ENCODE measurements at regions not wholly inside any gene's neighbourhood (a gene's known extent, or its start where the extent isn't known, plus 50 kb on each side); places are given as distances from the start of the nearest gene placed in this dataset.

DNA sequence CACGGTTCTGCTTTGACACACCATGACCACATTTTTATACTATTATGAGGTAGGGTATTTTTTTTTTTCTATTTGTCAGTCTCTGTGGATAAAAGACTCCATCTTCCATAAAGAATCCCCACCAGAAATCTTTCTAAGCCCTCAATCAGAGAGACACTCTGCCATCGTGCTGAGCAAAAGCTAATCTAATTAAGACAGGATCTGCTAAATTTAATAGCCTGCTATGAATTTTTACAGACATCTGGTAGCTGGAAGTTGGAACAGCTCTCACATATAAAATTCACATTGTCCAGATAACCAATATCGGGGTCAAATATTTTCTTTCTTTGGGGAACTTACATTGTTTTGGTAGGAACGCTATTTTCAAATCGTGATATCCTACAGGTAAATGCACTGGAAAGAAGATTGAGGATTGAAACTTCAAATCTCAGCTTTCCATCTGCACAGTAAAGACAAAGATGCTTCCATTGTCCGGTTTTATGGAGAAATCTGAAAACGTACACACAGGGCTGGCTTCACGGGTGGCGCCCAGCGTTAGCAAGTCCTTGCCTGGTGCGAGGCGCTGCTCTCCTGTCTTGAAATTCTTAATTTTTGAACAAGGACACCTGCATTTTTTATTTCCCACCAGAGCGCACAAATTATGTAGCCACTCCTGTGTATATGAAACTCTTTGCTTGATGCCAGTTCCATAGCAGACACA lies 573.8 kb upstream of the NOX3 start:
- in situ Hi-C loops (cut with HindIII; ENCODE audit: low pct_unique_long_range_greater_than_20kb, low sequenced_read_pairs) = no loop called here
- no peak for DNase-seq (ENCODE audit: low read depth in 1 of 2, low spot score in 1 of 2)
- TF ChIP-seq JUND (IDR thresholded peaks at IDR 0.05; ENCODE audit: low read depth) = no peak

DNA sequence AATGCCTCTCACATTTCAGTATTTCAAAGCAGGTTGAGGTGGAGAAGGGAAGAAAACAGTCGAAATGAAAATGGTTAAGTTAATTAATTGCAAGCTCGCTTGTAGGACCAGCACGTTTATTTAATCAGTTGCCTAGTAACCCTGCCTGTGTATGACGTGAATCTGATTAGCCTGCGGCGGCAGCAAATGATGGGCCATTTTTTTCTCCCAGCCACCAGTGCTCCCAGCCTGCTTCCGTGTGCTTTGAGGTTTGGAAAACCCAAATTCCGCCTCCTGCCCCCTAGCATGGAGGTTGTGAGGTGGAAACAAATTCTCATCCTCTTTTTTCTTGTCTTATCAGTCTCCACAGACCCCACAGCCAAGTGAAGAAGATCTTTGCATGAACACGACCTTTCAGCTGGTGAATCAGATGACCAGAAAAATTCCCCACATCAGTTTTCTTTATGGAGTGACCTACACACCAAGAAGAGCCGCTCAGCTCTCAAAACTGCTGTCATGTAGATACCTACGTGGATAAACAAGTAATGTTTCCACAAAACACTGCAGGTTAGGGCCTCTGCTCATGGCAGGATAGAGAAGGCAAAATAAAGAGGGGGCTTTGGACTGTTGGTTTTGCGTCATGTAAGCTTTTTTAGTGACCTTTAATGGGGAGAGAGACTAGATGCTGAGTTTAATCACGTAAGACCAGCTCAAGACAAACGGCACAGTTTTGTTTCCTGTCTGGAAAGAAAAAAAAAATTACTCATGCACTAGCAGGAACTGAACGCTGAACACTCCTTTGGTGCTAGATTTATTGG lies 572.9 kb upstream of the NOX3 start:
- in situ Hi-C loops (cut with HindIII; ENCODE audit: low pct_unique_long_range_greater_than_20kb, low sequenced_read_pairs) = no loop called here
- TF ChIP-seq JUND (IDR thresholded peaks at IDR 0.05; ENCODE audit: low read depth) = no peak
- DNase-seq (ENCODE audit: low read depth in 1 of 2, low spot score in 1 of 2) = peak in 1 of 2 experiments; percentile 20

DNA sequence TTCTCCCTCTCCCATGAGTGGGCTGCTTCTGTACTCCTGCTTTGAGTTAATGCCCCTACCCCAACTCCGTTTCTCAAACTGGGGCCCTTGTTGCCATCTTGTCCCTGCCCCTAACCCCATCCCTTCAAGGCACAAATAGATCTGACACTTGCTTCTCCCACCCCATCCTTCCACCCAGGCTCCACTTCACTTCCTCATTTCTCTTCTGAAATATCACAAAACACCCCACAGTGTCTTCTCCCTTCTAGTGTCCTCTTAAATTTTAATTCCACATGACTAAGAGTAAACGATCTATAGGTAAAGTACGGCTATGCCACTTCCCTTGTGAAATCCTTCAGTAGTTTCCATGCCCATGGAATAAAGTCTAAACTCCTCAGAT lies 571.6 kb upstream of the NOX3 start:
- DNase-seq (ENCODE audit: low read depth in 1 of 2, low spot score in 1 of 2) = no peak
- in situ Hi-C loops (cut with HindIII; ENCODE audit: low pct_unique_long_range_greater_than_20kb, low sequenced_read_pairs) = no loop called here
- no peak for TF ChIP-seq JUND (IDR thresholded peaks at IDR 0.05; ENCODE audit: low read depth)

DNA sequence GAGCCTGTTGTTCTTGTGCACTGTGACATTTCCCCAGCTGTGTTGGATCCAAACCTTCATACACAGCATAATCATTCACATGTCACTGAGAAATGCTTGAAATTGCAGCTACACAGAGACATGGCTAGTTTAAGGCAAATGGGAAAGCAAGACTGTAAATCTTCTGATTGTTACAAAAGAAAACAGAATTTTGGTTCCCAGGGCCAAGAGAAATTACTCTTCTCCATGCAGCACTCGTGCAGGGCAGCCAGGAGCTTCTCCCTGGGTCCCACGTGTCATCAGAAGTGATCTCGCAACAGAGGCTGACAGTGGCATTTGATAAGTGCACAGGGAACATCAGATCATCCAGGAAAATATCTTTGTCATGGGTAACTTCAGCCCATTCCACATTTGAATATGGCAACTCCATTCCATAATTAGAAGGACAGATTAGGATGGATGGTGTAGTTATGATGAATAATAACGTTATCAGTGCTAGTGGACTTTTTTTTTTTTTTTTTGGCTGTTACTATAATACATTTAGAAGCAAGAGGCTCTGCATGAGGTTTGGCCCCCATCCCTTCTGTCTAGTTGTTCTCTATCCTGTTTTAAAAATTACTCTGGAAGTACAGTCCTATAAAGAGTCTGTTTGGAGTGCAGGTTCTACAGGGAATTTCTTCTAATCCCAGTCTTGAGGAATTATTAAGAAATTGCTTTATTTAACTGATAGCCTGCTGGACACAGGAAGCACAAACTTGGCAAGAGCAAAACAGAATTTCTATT lies 571.0 kb upstream of the NOX3 start:
- no peak for TF ChIP-seq JUND (IDR thresholded peaks at IDR 0.05; ENCODE audit: low read depth)
- DNase-seq (ENCODE audit: low read depth in 1 of 2, low spot score in 1 of 2) = no peak
- in situ Hi-C loops (cut with HindIII; ENCODE audit: low pct_unique_long_range_greater_than_20kb, low sequenced_read_pairs) = no loop called here

DNA sequence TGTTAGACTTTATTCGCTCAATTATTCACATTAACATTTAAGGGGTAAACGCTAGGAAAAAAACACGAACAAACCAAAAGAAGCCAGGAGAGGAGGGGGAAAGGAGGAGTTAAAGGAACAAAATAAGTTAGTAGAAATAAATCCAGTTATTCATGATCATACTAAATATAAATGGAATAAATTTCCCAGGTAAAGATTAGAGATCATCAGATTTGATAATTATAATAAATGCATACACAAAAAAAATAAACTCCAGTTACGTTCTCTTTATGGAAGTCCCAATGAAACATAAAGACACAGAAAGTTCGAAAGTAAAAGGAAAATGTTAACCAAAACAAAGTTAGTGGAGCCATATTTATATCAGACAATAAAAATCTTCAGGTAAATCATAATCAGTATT lies 568.7 kb upstream of the NOX3 start:
- no peak for DNase-seq (ENCODE audit: low read depth in 1 of 2, low spot score in 1 of 2)
- in situ Hi-C loops (cut with HindIII; ENCODE audit: low pct_unique_long_range_greater_than_20kb, low sequenced_read_pairs) = no loop called here
- no peak for TF ChIP-seq JUND (IDR thresholded peaks at IDR 0.05; ENCODE audit: low read depth)

DNA sequence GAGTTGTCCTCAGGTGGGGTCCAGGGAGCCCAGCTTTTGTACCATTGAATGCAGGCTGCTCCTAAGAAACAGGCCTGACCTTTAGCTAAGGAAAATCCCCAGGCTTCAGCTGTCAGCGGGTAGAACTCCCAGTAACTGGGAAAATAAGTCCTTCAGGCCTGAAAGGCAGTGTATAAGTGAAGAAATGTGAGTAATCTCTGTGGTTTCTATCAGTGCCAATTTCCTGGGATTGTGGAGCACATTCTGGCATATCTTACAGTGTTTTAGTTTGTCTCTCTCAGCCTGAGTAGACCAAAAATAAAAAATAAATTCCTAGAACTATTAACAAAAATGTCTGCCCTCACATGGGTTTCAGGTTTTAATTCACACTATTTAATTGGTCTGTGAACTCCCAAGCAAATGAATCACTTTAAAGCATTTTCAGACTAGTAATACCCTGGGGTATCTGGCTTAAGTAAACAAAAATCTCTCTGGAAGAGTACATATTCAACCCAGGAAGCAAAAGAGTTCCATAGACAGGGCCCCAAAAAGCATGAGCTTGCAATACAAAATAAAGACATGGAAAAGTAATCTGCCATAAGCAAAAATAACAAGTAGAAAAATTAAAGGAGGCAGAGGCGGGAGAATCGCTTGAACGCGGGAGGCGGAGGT lies 566.2 kb upstream of the NOX3 start:
- DNase-seq (ENCODE audit: low read depth in 1 of 2, low spot score in 1 of 2) = no peak
- no peak for TF ChIP-seq JUND (IDR thresholded peaks at IDR 0.05; ENCODE audit: low read depth)
- in situ Hi-C loops (cut with HindIII; ENCODE audit: low pct_unique_long_range_greater_than_20kb, low sequenced_read_pairs) = no loop called here

DNA sequence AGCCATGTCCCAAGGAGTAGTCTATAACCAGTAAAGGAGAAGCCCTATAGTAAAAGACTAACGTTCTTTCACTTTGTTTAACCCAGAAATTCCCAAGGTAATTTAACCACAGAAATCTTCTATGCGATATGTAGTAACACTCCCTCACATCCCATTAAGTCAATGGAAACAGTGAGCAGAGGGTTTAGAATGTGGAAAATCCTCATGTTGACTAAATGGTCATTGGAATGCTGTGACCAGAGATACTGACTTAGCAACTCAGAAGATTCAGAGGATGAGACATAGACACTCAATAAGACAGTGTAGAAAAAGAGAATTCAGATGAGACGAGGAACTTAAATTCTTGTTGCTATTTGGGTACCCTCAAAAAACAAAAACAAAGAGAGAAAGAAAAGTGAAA lies 562.2 kb upstream of the NOX3 start:
- in situ Hi-C loops (cut with HindIII; ENCODE audit: low pct_unique_long_range_greater_than_20kb, low sequenced_read_pairs) = no loop called here
- no peak for DNase-seq (ENCODE audit: low read depth in 1 of 2, low spot score in 1 of 2)
- TF ChIP-seq JUND (IDR thresholded peaks at IDR 0.05; ENCODE audit: low read depth) = no peak

DNA sequence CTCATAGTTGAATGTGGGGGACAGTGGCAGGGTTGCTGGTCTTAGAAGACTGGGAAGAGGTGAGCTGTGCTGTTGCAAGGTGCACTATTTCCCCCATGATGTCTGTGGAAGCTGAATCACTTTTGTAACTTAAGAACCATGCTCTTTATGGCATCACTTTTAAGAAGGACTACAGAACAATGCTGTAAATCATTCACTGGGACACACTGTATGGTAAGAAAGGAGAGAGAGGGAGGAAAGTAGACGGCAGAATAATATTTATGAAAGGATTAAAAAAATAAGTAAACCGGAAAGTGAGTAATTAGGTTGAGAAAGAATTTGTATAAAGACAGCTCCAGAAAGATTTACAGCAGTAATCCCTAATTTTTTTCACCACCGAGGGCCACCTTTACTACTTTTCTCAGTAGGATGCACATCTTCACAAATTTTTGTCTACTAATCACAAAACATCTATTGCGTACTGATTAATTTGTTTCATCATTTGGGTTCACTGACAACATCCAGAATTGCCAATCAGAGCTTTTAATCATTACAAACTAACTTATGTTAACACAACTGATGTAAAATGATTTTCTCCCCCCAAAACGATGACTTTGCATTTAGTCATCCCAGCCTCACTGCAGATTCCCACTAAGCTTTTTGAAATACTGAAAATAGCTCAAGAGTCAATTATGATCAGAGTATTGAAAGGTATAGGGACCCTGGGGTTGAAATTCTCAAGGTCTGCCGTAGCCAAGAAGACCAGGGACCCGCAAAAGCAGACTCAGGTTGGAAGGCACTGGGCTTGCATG lies 560.7 kb upstream of the NOX3 start:
- in situ Hi-C loops (cut with HindIII; ENCODE audit: low pct_unique_long_range_greater_than_20kb, low sequenced_read_pairs) = no loop called here
- no peak for TF ChIP-seq JUND (IDR thresholded peaks at IDR 0.05; ENCODE audit: low read depth)
- DNase-seq (ENCODE audit: low read depth in 1 of 2, low spot score in 1 of 2) = no peak

DNA sequence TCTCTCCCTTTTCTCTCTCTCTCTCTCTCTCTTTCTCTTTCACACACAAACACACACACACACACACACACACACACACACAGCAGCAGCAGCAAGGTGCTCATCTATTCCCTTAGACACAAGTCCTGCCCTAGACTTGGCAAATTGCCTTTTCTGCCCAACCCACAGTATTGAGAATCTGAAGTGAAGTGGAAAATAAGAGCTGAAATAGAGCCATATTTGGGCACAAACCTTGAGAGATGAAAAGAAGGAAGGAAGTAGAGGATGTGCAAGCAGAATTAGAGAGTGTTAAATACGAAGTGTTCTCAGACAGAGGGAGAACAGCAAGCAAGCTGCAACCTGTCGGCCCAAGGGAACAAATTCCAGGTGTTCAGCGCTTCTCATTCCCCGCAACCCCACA lies 557.5 kb upstream of the NOX3 start:
- TF ChIP-seq JUND (IDR thresholded peaks at IDR 0.05; ENCODE audit: low read depth) = no peak
- in situ Hi-C loops (cut with HindIII; ENCODE audit: low pct_unique_long_range_greater_than_20kb, low sequenced_read_pairs) = no loop called here
- no peak for DNase-seq (ENCODE audit: low read depth in 1 of 2, low spot score in 1 of 2)

DNA sequence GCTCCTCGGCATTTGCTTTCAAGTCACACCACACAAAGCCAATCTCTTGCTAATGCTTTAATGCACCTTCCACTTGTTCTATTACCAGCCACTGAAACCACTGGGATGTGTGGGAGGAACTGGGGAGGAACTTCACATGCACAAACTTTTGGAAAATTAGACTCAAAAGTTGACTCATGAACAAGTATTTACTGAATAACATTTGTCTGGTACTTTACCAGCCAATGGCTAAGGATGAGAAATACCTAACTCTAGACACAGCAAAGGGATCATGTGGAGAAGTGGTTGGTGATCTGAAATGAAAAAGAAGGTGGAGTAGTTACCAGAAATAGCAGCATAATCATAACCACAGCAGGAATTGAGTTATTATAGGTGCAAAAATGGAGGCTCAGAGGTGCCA lies 554.0 kb upstream of the NOX3 start:
- in situ Hi-C loops (cut with HindIII; ENCODE audit: low pct_unique_long_range_greater_than_20kb, low sequenced_read_pairs) = no loop called here
- DNase-seq (ENCODE audit: low read depth in 1 of 2, low spot score in 1 of 2) = no peak
- TF ChIP-seq JUND (IDR thresholded peaks at IDR 0.05; ENCODE audit: low read depth) = no peak

DNA sequence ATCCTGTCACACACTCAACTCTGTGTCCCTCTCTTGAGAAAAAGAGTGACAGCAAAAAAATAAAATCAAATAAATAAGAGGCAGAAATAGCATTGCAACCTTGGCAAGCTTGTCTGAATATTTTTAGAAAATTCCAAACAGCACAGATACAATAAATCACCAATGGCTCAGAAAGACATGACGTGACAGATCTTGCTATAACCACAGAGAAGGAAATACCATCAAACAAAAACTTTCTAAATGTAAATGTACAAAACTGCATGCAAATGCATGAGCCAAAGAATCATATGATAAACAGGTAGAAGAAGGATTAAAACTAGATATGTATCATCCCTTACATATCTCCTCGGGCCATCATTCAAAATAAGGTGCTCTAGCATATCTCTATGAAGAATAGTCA lies 549.2 kb upstream of the NOX3 start:
- in situ Hi-C loops (cut with HindIII; ENCODE audit: low pct_unique_long_range_greater_than_20kb, low sequenced_read_pairs) = no loop called here
- no peak for TF ChIP-seq JUND (IDR thresholded peaks at IDR 0.05; ENCODE audit: low read depth)

DNA sequence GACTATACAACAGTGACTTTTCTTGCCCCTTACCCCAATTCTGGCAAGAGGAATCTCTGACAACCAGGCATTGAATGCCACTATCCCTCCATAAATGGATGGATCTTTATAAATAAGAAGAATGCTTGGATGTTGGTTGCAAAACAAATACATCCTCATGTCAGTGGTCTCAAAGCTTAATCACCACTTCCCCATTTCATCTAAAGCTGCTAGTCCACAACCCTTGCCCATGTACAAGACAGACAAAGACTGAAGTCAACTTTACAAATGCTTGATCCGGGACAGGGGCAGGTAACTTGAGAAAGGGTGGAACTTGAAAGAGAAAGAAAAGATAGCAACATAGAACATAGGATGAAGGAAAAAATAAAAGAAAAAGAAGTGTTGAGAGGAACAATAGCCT lies 540.5 kb upstream of the NOX3 start:
- DNase-seq (ENCODE audit: low read depth in 1 of 2, low spot score in 1 of 2) = no peak
- in situ Hi-C loops (cut with HindIII; ENCODE audit: low pct_unique_long_range_greater_than_20kb, low sequenced_read_pairs) = no loop called here
- TF ChIP-seq JUND (IDR thresholded peaks at IDR 0.05; ENCODE audit: low read depth) = no peak

More for the DNA sequence above, 549.2 kb upstream of the NOX3 start:
- DNase-seq (ENCODE audit: low read depth in 1 of 2, low spot score in 1 of 2) = no peak

Data from T47D (cell line).